H1 (cell line): ENCODE measurements at regions not wholly inside any gene's neighbourhood (a gene's known extent, or its start where the extent isn't known, plus 50 kb on each side); places are given as distances from the start of the nearest gene placed in this dataset.

Experiments used
- CTCF ChIA-PET: fragments of 300-600 bp; sonication (Branson Sonifier 250); formaldehyde crosslinking; loops from one replicate; lab custom pipeline; 2021; ENCODE audit not compliant: partially characterized antibody; lab: Charles Lee
- POLR2A ChIA-PET: fragments of 300-600 bp; sonication (Branson Sonifier 250); formaldehyde crosslinking; loops from one replicate; lab custom pipeline; 2021; ENCODE audit warnings: inconsistent platforms; ENCODE audit not compliant: partially characterized antibody; lab: Charles Lee
- DNase-seq, 2 experiments: peaks; one replicate each; pipeline versions ENCODE4 v3.0.0 to v3.0.0-alpha.2; 2010 to 2022; ENCODE audit warnings: low spot score in 2 of 2, low read depth in 1 of 2, mixed read lengths in 1 of 2
- FAIRE-seq: peaks from 2 replicates; lab custom pipeline; 2011; peaks lifted over from hg19 to GRCh38; lab: Jason Lieb, UNC
- H2AFZ ChIP-seq: 2 replicates; pipeline ENCODE4 v1.8.1; 2012; ENCODE audit warnings: low read length, inconsistent platforms
- H2AK5ac ChIP-seq: 2 replicates; pipeline ENCODE4 v1.6.1; 2013; ENCODE audit warnings: low read depth, low read length
- H2BK120ac ChIP-seq: replicated peaks from 2 replicates; pipeline ENCODE3; 2013; ENCODE audit warnings: low read depth, low read length, inconsistent platforms
- H2BK12ac ChIP-seq: 2 replicates; pipeline ENCODE4 v1.6.1; 2013; ENCODE audit warnings: low read depth, low read length
- H2BK15ac ChIP-seq: 2 replicates; pipeline ENCODE4 v1.6.1; 2013; ENCODE audit warnings: low read length
- H2BK20ac ChIP-seq: 2 replicates; pipeline ENCODE4 v1.6.1; 2013; ENCODE audit warnings: low read length
- H2BK5ac ChIP-seq: 2 replicates; pipeline ENCODE4 v1.6.1; 2013; ENCODE audit warnings: low read depth, low read length
- H3K14ac ChIP-seq: 2 replicates; pipeline ENCODE4 v1.6.1; 2013; ENCODE audit warnings: inconsistent platforms; ENCODE audit not compliant: insufficient read length
- H3K18ac ChIP-seq: 2 replicates; pipeline ENCODE4 v1.6.1; 2013; ENCODE audit warnings: low read length; ENCODE audit errors: extremely low read depth
- H3K23ac ChIP-seq: 2 replicates; pipeline ENCODE4 v1.6.1; 2013; ENCODE audit warnings: inconsistent platforms; ENCODE audit not compliant: insufficient read length
- H3K23me2 ChIP-seq: 2 replicates; pipeline ENCODE4 v1.6.1; 2013; ENCODE audit warnings: low read depth, low read length
- H3K27ac ChIP-seq: 2 replicates; pipeline ENCODE4 v1.6.1; 2011; ENCODE audit warnings: low read depth, low read length, inconsistent platforms
- H3K27me3 ChIP-seq, 4 experiments: replicated peaks in 1 of 4; 1 replicate in 1 of 4; 2 replicates in 3 of 4; pipeline versions ENCODE4 v1.6.1 to v1.8.1; 2011 to 2013; ENCODE audit warnings: low read length in 3 of 4, mild to moderate bottlenecking in 3 of 4, inconsistent platforms in 2 of 4, mixed read lengths in 2 of 4, moderate library complexity in 1 of 4; ENCODE audit not compliant: control insufficient read depth in 3 of 4, insufficient read depth in 3 of 4; ENCODE audit errors: extremely low read depth in 1 of 4
- H3K36me3 ChIP-seq, 4 experiments: 2 replicates each; pipeline versions ENCODE4 v1.6.1 to v1.8.1; 2011 to 2013; ENCODE audit warnings: mild to moderate bottlenecking in 4 of 4, low read length in 3 of 4, moderate library complexity in 2 of 4, control low read depth in 1 of 4, inconsistent platforms in 1 of 4; ENCODE audit not compliant: insufficient read depth in 4 of 4, control insufficient read depth in 2 of 4
- H3K4ac ChIP-seq: replicated peaks from 2 replicates; pipeline ENCODE3; 2013; ENCODE audit warnings: low read length, low read depth, mixed read lengths, inconsistent platforms; ENCODE audit not compliant: insufficient read length
- H3K4me1 ChIP-seq, 4 experiments: replicated peaks in 1 of 4; 1 replicate in 1 of 4; 2 replicates in 3 of 4; pipeline versions ENCODE4 v1.6.1 to v1.8.1; 2011 to 2013; ENCODE audit warnings: low read length in 3 of 4, inconsistent platforms in 2 of 4, mixed read lengths in 1 of 4; ENCODE audit not compliant: insufficient read depth in 4 of 4, control insufficient read depth in 3 of 4
- H3K4me2 ChIP-seq, 2 experiments: 2 replicates each; pipeline versions ENCODE4 v1.6.1 to v1.8.1; 2011 to 2013; ENCODE audit warnings: low read depth in 2 of 2, low read length in 2 of 2, control low read depth in 1 of 2, inconsistent platforms in 1 of 2, mild to moderate bottlenecking in 1 of 2; ENCODE audit not compliant: insufficient read depth in 1 of 2
- H3K4me3 ChIP-seq, 4 experiments: fragments of 200-600, 300-600 bp in 1 of 4; sonication (generic), shearing (Covaris generic), sonication (Bioruptor Twin) in 1 of 4; 2 replicates each; pipeline versions ENCODE4 v1.5.1 to v1.8.1; 2011 to 2016; ENCODE audit warnings: low read length in 4 of 4, low read depth in 3 of 4, control low read depth in 2 of 4, inconsistent platforms in 2 of 4, mild to moderate bottlenecking in 2 of 4, mixed read lengths in 1 of 4, moderate library complexity in 1 of 4; ENCODE audit not compliant: insufficient read depth in 2 of 4; ENCODE audit errors: extremely low read depth in 1 of 4
- H3K56ac ChIP-seq: replicated peaks from 2 replicates; pipeline ENCODE3; 2013; ENCODE audit warnings: low read depth, mild to moderate bottlenecking, mixed read lengths, low read length, inconsistent platforms; ENCODE audit not compliant: insufficient read length
- H3K79me1 ChIP-seq: 2 replicates; pipeline ENCODE4 v1.6.1; 2013; ENCODE audit warnings: low read depth, low read length, control low read depth
- H3K79me2 ChIP-seq, 2 experiments: 2 replicates each; pipeline versions ENCODE4 v1.6.1 to v1.8.1; 2012 to 2013; ENCODE audit warnings: low read length in 2 of 2, mild to moderate bottlenecking in 2 of 2, inconsistent platforms in 1 of 2; ENCODE audit not compliant: insufficient read depth in 2 of 2, control insufficient read depth in 1 of 2
- H3K9ac ChIP-seq, 4 experiments: replicated peaks in 1 of 4; 1 replicate in 1 of 4; 2 replicates in 3 of 4; pipeline versions ENCODE4 v1.6.1 to v1.8.1; 2011 to 2013; ENCODE audit warnings: low read depth in 3 of 4, low read length in 3 of 4, control low read depth in 2 of 4, mild to moderate bottlenecking in 2 of 4, moderate library complexity in 2 of 4, inconsistent platforms in 1 of 4; ENCODE audit errors: extremely low read depth in 1 of 4
- H3K9me3 ChIP-seq, 2 experiments: 2 replicates each; pipeline versions ENCODE4 v1.6.1 to v1.8.1; 2012 to 2013; ENCODE audit warnings: mild to moderate bottlenecking in 2 of 2, moderate library complexity in 2 of 2, control low read depth in 1 of 2, inconsistent platforms in 1 of 2, low read depth in 1 of 2, low read length in 1 of 2, mixed read lengths in 1 of 2; ENCODE audit not compliant: insufficient read depth in 2 of 2
- H4K20me1 ChIP-seq, 2 experiments: replicated peaks in 1 of 2; 2 replicates each; pipeline versions ENCODE3 to v1.8.1; 2011 to 2013; ENCODE audit warnings: inconsistent platforms in 2 of 2, low read length in 2 of 2, mild to moderate bottlenecking in 1 of 2; ENCODE audit not compliant: insufficient read depth in 2 of 2, control insufficient read depth in 1 of 2
- H4K5ac ChIP-seq: 2 replicates; pipeline ENCODE4 v1.6.1; 2013; ENCODE audit warnings: low read length, low read depth, mixed read lengths, inconsistent platforms; ENCODE audit not compliant: insufficient read length
- H4K8ac ChIP-seq: 2 replicates; pipeline ENCODE4 v1.8.0; 2013; ENCODE audit warnings: mild to moderate bottlenecking, moderate library complexity, low read length, inconsistent platforms; ENCODE audit not compliant: insufficient read depth; ENCODE audit errors: extremely low read depth
- H4K91ac ChIP-seq: replicated peaks from 2 replicates; pipeline ENCODE3; 2013; ENCODE audit warnings: low read length, mixed read lengths, inconsistent platforms; ENCODE audit not compliant: insufficient read length
- BCL11A ChIP-seq, 2 experiments: IDR thresholded peaks; one replicate each; pipeline ENCODE4 v1.6.1; 2011; ENCODE audit warnings: low read depth in 2 of 2, low read length in 2 of 2, mild to moderate bottlenecking in 2 of 2
- CBX8 ChIP-seq: fragments of 300-800, 300-1000 bp; sonication (generic); IDR thresholded peaks from 2 replicates; pipeline ENCODE4 v1.7.1; 2016; ENCODE audit warnings: low read depth, low read length, borderline replicate concordance
- KDM5A ChIP-seq: fragments of 200-600 bp; IDR thresholded peaks from 2 replicates; pipeline ENCODE4 v1.7.1; 2012; ENCODE audit warnings: mild to moderate bottlenecking, low read length, inconsistent platforms, mixed read lengths
- POLR2AphosphoS5 ChIP-seq: IDR thresholded peaks from 2 replicates; pipeline ENCODE4 v1.6.1; 2011; ENCODE audit warnings: low read depth, low read length
- RBBP5 ChIP-seq: IDR thresholded peaks from 2 replicates; pipeline ENCODE4 v1.7.1; 2012; ENCODE audit warnings: low read depth, mild to moderate bottlenecking, inconsistent platforms, low read length, moderate library complexity, borderline replicate concordance
- RNF2 ChIP-seq: fragments of 200-900, 300-1000 bp; sonication (generic); IDR thresholded peaks from 2 replicates; pipeline ENCODE4 v1.7.1; 2016; ENCODE audit warnings: borderline replicate concordance, low read depth, mild to moderate bottlenecking, antibody characterized with exemption, low read length; ENCODE audit not compliant: poor library complexity, severe bottlenecking; ENCODE audit errors: missing control alignments
- SP1 ChIP-seq: IDR thresholded peaks from 2 replicates; pipeline ENCODE4 v1.6.1; 2011; ENCODE audit warnings: low read depth, low read length
- SRF ChIP-seq: IDR thresholded peaks from 2 replicates; pipeline ENCODE4 v1.6.1; 2011; ENCODE audit warnings: mild to moderate bottlenecking, low read depth, low read length, moderate library complexity
- WGBS, 2 experiments: shearing (Covaris generic) in 1 of 2; methylation state at CpG; one replicate each; pipeline versions ENCODE4 v1.1.6 to v1.1.7; 2013 to 2015; ENCODE audit warnings: low lambda C conversion rate in 2 of 2, mixed read lengths in 2 of 2, inconsistent platforms in 1 of 2, low coverage in 1 of 2, missing lambda C conversion rate in 1 of 2; ENCODE audit not compliant: insufficient replicate concordance in 2 of 2, insufficient coverage in 1 of 2, insufficient read length in 1 of 2; ENCODE audit errors: extremely low coverage in 1 of 2, missing lambda C conversion rate in 1 of 2; 5-methylcytosine and 5-hydroxymethylcytosine counted together
- TF ChIP-seq, protein P1 (sequence below): IDR thresholded peaks from 2 replicates; pipeline ENCODE4 v1.6.1; 2012; ENCODE audit warnings: low read length, inconsistent platforms
- TF ChIP-seq, protein P2 (sequence below): IDR thresholded peaks from 2 replicates; pipeline ENCODE4 v1.6.1; 2012; ENCODE audit warnings: inconsistent platforms

DNA sequence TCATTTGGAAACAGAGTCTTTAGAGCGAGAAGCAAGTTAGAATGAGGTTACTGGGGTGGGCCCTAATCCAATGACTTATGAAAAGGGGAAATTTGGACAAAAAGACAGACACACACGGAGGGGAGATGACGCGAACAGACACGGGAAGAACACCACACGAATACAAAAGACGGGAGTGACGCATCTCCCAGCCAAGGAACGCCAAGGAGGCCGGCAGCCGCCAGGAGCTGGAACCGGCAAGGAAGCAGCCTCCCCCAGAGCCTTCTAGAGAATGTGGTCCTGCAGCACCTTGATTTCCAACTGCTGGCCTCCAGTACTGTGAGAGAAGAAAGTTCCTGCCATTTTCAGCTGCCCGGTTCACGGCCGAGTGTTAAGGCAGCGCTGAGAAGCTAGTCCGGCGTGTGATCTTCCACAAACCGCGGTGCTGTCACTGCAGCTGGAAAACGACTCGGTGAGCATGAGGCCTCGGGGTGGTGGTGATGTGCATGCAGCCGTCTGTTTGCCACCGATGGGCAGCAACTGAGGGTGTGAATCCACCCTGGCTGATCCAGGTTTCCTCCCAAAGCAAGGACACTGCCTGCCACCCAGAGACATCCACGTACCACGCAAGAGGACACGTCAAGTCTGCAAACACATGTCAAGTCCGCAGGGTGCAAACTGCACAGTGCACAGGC is 124.5 kb downstream of the NCOR2 start:
- H3K14ac ChIP-seq: no peak overlapping the region
- no peak overlapping the region for H2BK12ac ChIP-seq
- H3K23ac ChIP-seq: no peak overlapping the region
- H3K56ac ChIP-seq: no peak overlapping the region
- H2AK5ac ChIP-seq: 0 out of 2 replicates have a peak overlapping the region, but pooled peaks have one; percentile 65
- peaks cover 2 to 9% (median 5%) of the 10 kb centered on the region in 4 experiments; a peak in 5 of 8 replicates for H3K36me3 ChIP-seq
- H2BK15ac ChIP-seq: no peak overlapping the region
- H3K9ac ChIP-seq: no peak overlapping the region
- H3K4ac ChIP-seq: no peak overlapping the region
- no peak overlapping the region; the same call in none of the 2 replicates for H4K8ac ChIP-seq
- H4K20me1 ChIP-seq: peaks cover 4 to 7% of the 10 kb centered on the region in 2 experiments
- H4K91ac ChIP-seq: no peak overlapping the region
- no peak overlapping the region for H3K18ac ChIP-seq
- no peak overlapping the region for H3K4me2 ChIP-seq
- H3K4me1 ChIP-seq: peaks cover 0 to 4% (median 3%) of the 10 kb centered on the region in 4 experiments; a peak in 4 of 7 replicates
- DNase-seq: no peak
- no peaks in the 10 kb centered on the region; the same call in 1 of the 2 replicates for H3K23me2 ChIP-seq
- no peak overlapping the region; the same call in 1 of the 2 replicates for H2BK5ac ChIP-seq
- H3K79me2 ChIP-seq: peaks cover 0 to 2% of the 10 kb centered on the region in 2 experiments; a peak in 1 of 4 replicates
- no peak overlapping the region for H4K5ac ChIP-seq
- H3K9me3 ChIP-seq: no peaks in the 10 kb centered on the region
- H2AFZ ChIP-seq: no peak overlapping the region
- H2BK120ac ChIP-seq: no peak overlapping the region
- 93% methylated on average over 29 of the region's 29 CpGs; no CpG with 5 or more reads in 1 of the 2 experiments for WGBS, 2 experiments
- no peak overlapping the region for H3K27ac ChIP-seq
- 0 out of 2 replicates have a peak, but pooled peaks cover 3% of the 10 kb centered on the region for H3K79me1 ChIP-seq
- H3K4me3 ChIP-seq: no peak overlapping the region
- FAIRE-seq: no peak
- H3K27me3 ChIP-seq: no peaks in the 10 kb centered on the region
- CTCF ChIA-PET: interaction anchor here (0.7 to 1.8 kb wide), 6 partner anchors 35 to 325 kb away, joined by 3 to 5 read pairs (median 4); no protein-coding TSS in a partner anchor
- POLR2A ChIA-PET: no interaction called here
- no peak overlapping the region for H2BK20ac ChIP-seq
- no peak for TF ChIP-seq KDM5A
- TF ChIP-seq RNF2: no peak
- TF ChIP-seq CBX8: no peak
- TF ChIP-seq, protein P1, sequence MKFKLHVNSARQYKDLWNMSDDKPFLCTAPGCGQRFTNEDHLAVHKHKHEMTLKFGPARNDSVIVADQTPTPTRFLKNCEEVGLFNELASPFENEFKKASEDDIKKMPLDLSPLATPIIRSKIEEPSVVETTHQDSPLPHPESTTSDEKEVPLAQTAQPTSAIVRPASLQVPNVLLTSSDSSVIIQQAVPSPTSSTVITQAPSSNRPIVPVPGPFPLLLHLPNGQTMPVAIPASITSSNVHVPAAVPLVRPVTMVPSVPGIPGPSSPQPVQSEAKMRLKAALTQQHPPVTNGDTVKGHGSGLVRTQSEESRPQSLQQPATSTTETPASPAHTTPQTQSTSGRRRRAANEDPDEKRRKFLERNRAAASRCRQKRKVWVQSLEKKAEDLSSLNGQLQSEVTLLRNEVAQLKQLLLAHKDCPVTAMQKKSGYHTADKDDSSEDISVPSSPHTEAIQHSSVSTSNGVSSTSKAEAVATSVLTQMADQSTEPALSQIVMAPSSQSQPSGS: no peak
- no peak for TF ChIP-seq RBBP5
- TF ChIP-seq POLR2AphosphoS5: no peak
- TF ChIP-seq, protein P2, sequence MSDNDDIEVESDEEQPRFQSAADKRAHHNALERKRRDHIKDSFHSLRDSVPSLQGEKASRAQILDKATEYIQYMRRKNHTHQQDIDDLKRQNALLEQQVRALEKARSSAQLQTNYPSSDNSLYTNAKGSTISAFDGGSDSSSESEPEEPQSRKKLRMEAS: no peak
- no peak for TF ChIP-seq SP1
- TF ChIP-seq SRF: no peak
- no peak for TF ChIP-seq BCL11A (IDR thresholded peaks at IDR 0.05; ENCODE audit: low read depth in 2 of 2, low read length in 2 of 2)
